GM21447 (cell line): ENCODE measurements at regions not wholly inside any gene's neighbourhood (a gene's known extent, or its start where the extent isn't known, plus 50 kb on each side); places are given as distances from the start of the nearest gene placed in this dataset.

Experiments used
- ATAC-seq: cut with Tn5 transposase; IDR thresholded peaks from one replicate; pipeline ENCODE4 v1.9.1; 2021; ENCODE audit not compliant: unreplicated experiment

- no peak for ATAC-seq
These were observed 338.9 kb upstream of the CADM1 start for GRCh38 chr11:115843111-115843510.

GRCh38 chr11:115820026-115820425 lies 315.8 kb upstream of the CADM1 start:
- ATAC-seq, result no peak

- ATAC-seq, result no peak
These were observed 314.8 kb upstream of the CADM1 start for GRCh38 chr11:115819014-115819413.

DNA sequence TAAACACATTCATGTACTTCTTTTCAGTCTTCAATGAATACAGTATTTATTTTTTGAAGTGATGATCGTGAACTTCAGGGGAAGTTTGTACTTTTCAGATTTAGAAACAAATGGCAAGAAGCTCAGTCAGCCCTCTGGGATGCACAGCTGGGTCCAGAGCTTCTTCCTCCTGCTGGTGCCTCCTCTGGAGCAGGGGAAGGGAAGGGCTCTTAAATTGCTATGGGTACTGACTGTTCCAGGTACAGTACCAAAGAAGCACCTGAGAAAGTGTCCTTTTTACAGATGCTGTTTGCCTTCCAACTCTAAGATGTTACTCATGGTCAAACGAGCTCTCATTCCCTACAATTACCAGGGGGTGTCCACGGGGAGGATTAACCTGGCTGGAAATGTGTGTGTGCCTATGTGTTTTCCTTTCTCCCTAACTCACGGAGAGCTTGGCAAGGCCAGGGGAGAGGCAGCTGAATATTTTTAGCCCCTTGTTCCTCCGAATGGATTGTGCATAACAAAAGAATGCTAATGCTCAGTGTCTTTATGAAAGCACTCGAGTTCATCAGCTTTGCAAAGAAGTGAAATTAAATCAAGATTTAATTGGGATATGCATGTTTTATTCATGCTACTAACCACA lies 313.7 kb upstream of the CADM1 start:
- no peak for ATAC-seq

DNA sequence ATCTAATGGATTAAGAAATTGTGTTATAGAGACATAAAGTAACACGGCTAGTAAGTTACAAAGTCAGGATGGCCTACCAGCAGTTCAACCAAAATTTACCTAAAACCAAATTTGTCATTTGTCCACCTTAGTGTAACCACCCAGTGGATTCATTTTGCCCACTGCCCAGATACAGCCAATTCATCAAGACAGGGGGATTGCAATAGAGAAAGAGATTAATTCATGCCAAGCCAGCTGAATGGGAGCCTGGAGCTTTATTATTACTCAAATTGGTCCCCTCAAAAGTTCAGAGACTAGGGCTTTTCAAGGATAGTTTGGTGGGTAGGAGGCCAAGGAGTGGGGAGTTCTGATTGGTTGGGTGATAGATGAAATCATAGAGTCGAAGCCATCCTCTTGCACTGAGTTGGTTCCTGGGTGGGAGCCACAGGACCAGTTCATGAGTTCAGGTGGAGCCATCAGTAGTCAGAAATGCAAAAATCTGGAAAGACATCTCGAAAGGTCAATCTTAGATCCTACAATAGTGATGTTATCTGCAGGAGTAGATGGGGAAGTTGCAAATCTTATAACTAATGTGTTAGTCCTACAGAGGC lies 304.2 kb upstream of the CADM1 start:
- no peak for ATAC-seq

- ATAC-seq, result no peak
These were observed 301.8 kb upstream of the CADM1 start for GRCh38 chr11:115806056-115806455.

- no peak for ATAC-seq
These were observed 299.0 kb upstream of the CADM1 start for GRCh38 chr11:115803073-115803740.

- ATAC-seq, result no peak
These were observed 298.4 kb upstream of the CADM1 start for GRCh38 chr11:115802641-115803040.

GRCh38 chr11:115792903-115793302 lies 288.7 kb upstream of the CADM1 start:
- no peak for ATAC-seq

GRCh38 chr11:115787302-115787701 lies 283.1 kb upstream of the CADM1 start:
- ATAC-seq, result no peak

GRCh38 chr11:115784796-115785521 lies 280.7 kb upstream of the CADM1 start:
- no peak for ATAC-seq

DNA sequence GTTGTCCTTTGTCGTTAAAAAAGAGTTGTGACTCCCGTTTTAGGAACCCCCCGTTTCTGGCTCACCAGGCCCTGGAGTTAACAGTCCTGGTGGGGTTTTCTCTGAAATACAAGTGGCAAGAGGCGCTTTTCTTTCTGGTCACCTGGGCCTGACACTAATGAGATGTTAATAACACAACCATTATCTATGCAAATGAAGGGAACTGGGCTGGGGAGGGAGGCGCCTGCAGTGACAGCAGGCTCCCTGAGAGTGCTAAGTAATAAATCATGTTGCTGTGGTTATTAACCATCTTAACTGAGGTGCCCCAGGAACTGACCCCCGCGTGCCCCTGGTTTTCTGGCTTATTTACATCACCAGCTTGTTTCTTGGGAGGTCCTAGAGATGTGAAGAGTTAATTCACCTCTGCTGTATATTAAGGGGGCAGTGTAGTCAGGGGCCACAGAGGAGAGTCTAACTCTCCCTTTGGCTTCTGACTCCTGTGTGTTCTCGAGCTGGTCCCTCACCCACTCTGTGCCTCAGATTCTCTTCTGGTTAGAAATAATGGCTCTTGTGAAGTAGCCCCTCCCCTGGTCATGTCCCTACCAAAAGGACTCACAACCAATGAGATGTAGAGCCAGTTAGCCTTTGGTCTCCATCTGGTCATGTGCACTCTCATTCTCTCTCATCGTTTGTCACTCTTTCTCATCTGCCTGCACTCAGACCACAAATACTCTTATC lies 276.6 kb upstream of the CADM1 start:
- ATAC-seq, result no peak

DNA sequence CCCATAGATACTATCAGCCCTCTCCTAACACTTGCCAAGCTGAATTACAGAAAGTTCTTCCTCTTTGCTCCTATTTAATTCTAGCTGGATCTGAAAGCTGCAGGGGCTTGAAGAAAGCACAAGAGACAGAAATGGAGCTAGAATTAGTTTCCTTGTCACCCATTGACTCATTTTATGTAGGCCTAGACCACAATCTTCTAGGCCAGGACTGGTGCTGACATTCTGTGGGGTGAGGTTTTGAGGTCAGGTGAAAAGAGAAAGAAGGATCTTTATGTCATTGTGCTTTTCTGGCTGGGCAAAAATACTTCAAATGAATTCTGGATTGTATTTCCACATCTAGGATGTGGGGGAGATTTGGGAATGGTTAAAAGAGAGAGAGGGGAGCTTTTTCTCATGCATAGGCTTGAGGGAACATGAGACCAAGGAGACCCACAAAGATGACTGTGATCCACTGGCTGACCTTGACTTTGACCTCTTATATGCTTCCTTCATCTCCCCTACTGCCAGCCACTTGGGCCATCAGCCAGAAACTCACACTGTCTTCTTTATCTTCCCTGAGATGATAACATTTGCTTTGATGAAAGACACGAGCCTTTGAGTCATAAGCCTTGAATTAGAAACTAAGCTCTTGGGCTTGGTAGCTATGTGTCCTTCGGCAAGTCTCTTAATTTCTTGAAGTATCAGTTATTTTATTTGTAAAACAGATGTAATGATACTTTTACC lies 274.9 kb upstream of the CADM1 start:
- no peak for ATAC-seq

- ATAC-seq, result no peak
These were observed 272.7 kb upstream of the CADM1 start for GRCh38 chr11:115776916-115777315.

- no peak for ATAC-seq
These were observed 271.6 kb upstream of the CADM1 start for GRCh38 chr11:115775846-115776245.

- ATAC-seq, result no peak
These were observed 270.5 kb upstream of the CADM1 start for GRCh38 chr11:115774756-115775155.

GRCh38 chr11:115769891-115770290 lies 265.7 kb upstream of the CADM1 start:
- ATAC-seq, result no peak

- no peak for ATAC-seq
These were observed 263.7 kb upstream of the CADM1 start for GRCh38 chr11:115767883-115768282.

DNA sequence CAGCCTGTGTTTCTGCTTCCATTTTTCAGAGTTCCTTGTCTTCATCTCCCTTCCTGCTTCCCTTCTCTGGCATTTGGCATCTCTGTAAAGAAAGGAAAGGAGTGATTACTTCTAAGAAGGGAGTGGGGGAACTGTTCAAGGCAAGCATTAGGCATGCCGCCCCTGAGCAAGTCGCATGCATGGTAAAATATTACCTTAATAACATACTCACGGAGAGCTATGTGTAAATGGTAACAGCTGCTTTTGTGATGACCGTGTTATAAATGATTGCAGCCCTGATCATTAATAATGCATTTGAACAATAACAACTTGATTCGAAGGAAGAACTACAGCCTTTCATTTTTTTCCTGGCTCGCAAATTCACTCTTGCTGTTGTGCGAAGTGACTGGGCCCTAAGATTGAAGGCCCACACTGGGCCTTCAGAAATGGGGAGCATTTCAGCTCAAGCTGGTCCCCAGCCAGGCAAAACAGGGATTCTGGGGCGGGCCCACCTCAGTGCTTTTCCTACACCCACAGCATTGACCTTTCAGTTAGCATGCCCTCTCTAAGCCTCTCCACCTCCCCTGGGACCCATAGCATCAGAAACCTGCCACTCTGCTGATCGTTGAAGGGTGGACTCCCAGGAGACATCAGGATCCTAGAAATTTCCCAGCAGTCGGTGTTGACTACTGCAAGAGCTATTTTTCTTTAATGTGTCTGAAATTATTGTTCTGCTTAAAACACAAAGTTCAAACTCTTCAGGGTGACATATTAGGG lies 263.0 kb upstream of the CADM1 start:
- ATAC-seq, result no peak

GRCh38 chr11:115766561-115766960 lies 262.3 kb upstream of the CADM1 start:
- no peak for ATAC-seq
